ENCODE measurements at regions not wholly inside any gene's neighbourhood (a gene's known extent, or its start where the extent isn't known, plus 50 kb on each side); places are given as distances from the start of the nearest gene placed in this dataset.

DNA sequence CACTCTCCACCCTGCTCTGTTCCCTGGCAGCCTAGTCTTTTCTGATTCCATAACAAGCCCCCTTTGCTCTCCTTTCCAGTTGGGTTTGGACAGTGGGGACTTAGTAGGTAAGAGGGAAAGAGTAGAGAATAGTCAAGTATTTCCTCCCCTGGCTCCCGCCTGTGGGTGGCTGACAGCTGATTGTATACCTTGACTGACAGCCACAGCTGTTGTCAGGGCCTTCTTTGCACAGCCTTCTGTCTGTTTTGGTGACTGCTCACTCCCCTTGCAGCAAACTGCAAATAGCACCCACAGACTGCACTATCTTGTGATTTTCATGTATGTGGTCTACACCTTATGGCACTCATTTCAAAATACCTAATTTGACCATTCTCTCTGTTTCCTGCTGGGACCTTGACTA is 486.3 kb downstream of the ACTR3B start:
- Histone ChIP-seq H3K36me3 (ENCODE audit: control insufficient read depth in 4 of 4, insufficient read depth in 4 of 4, low read length in 4 of 4) (no peaks in the 10 kb centered on the region), H3K4me1 (ENCODE audit: control insufficient read depth in 5 of 5, insufficient read depth in 5 of 5, low read length in 5 of 5) (no peaks in the 10 kb centered on the region), H3K4me3 (no peak overlapping the region), H3K27ac (ENCODE audit: low read depth in 1 of 2, low read length in 1 of 2) (no peak overlapping the region), H3K27me3 (ENCODE audit: control insufficient read depth in 3 of 3, insufficient read depth in 3 of 3, low read length in 2 of 3) (no peaks in the 10 kb centered on the region), H3K9me3 (ENCODE audit: control insufficient read depth in 4 of 4, insufficient read depth in 3 of 4, low read length in 3 of 4) (peaks cover 0 to 3% (median 2%) of the 10 kb centered on the region in 4 donors), H3K9ac (ENCODE audit: insufficient read depth in 1 of 2, low read length in 2 of 2) (no peak overlapping the region)
- TF ChIP-seq, protein P1, sequence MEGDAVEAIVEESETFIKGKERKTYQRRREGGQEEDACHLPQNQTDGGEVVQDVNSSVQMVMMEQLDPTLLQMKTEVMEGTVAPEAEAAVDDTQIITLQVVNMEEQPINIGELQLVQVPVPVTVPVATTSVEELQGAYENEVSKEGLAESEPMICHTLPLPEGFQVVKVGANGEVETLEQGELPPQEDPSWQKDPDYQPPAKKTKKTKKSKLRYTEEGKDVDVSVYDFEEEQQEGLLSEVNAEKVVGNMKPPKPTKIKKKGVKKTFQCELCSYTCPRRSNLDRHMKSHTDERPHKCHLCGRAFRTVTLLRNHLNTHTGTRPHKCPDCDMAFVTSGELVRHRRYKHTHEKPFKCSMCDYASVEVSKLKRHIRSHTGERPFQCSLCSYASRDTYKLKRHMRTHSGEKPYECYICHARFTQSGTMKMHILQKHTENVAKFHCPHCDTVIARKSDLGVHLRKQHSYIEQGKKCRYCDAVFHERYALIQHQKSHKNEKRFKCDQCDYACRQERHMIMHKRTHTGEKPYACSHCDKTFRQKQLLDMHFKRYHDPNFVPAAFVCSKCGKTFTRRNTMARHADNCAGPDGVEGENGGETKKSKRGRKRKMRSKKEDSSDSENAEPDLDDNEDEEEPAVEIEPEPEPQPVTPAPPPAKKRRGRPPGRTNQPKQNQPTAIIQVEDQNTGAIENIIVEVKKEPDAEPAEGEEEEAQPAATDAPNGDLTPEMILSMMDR (IDR thresholded peaks at IDR 0.05; ENCODE audit: control extremely low read depth, extremely low read depth): no peak
- DNase-seq (no peak), ATAC-seq (ENCODE audit: insufficient read depth, low FRiP score) (no peak)
- 77 to 93% methylated on average over 1 of the region's 1 CpG for WGBS, 2 donors

DNA sequence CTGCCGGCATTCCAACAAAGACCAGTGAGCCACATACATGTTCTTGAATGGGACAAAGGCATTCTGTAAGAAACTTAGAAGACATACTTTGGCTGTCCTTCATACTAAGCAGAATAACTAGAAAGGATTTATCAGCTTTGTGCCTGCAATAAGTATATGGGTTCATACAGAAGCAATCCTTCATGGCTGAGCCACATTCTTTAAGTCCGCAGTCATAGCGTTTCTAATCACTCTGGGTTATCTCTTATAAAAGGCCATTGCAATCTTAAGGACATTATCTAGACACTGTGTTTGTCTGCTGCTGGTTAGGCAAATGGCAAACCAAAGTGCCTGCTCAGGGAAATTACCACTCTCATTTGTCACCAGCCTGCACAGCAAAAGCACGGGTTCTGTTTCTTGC is 488.4 kb downstream of the ACTR3B start:
- Histone ChIP-seq H3K36me3 (ENCODE audit: control insufficient read depth in 4 of 4, insufficient read depth in 4 of 4, low read length in 4 of 4) (no peaks in the 10 kb centered on the region), H3K27me3 (ENCODE audit: control insufficient read depth in 3 of 3, insufficient read depth in 3 of 3, low read length in 2 of 3) (no peaks in the 10 kb centered on the region), H3K4me3 (no peak overlapping the region), H3K4me1 (ENCODE audit: control insufficient read depth in 5 of 5, insufficient read depth in 5 of 5, low read length in 5 of 5) (no peaks in the 10 kb centered on the region), H3K9me3 (ENCODE audit: control insufficient read depth in 4 of 4, insufficient read depth in 3 of 4, low read length in 3 of 4) (peaks cover 0 to 3% (median 2%) of the 10 kb centered on the region in 4 donors), H3K27ac (ENCODE audit: low read depth in 1 of 2, low read length in 1 of 2) (no peak overlapping the region), H3K9ac (ENCODE audit: insufficient read depth in 1 of 2, low read length in 2 of 2) (no peak overlapping the region)
- DNase-seq (no peak), ATAC-seq (ENCODE audit: insufficient read depth, low FRiP score) (no peak)
- TF ChIP-seq, protein P1 (IDR thresholded peaks at IDR 0.05; ENCODE audit: control extremely low read depth, extremely low read depth): no peak
- 47 to 76% methylated on average over 4 of the region's 4 CpGs for WGBS, 2 donors

DNA sequence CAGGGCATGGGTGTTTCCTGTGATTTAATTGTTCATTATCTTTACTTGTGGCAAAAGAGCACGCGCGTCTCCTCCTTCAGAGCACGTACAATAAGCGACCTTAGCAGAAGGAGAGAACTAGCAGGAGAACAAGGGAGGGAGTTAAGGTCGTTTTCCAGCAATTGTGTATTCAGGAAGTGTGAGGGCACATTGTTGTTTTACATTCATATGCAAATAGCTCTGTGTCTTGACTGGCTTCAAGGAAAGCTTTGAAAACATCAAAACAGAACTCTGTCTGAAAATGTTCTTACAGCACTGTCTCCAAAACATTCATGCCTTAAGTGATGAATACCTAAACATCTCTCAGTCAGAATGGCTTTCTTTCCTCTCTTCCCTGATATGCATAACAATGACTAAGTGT is 499.1 kb downstream of the ACTR3B start:
- no peaks in the 10 kb centered on the region for H3K36me3 ChIP-seq (ENCODE audit: control insufficient read depth in 4 of 4, insufficient read depth in 4 of 4, low read length in 4 of 4)
- TF ChIP-seq, protein P1 (IDR thresholded peaks at IDR 0.05; ENCODE audit: control extremely low read depth, extremely low read depth): no peak
- H3K27ac ChIP-seq (ENCODE audit: low read depth in 1 of 2, low read length in 1 of 2): no peak overlapping the region
- no peaks in the 10 kb centered on the region for H3K27me3 ChIP-seq (ENCODE audit: control insufficient read depth in 3 of 3, insufficient read depth in 3 of 3, low read length in 2 of 3)
- no peaks in the 10 kb centered on the region for H3K9me3 ChIP-seq (ENCODE audit: control insufficient read depth in 4 of 4, insufficient read depth in 3 of 4, low read length in 3 of 4)
- ATAC-seq (ENCODE audit: insufficient read depth, low FRiP score) (no peak), DNase-seq (no peak)
- H3K9ac ChIP-seq (ENCODE audit: insufficient read depth in 1 of 2, low read length in 2 of 2): no peak overlapping the region
- no peak overlapping the region for H3K4me3 ChIP-seq
- H3K4me1 ChIP-seq (ENCODE audit: control insufficient read depth in 5 of 5, insufficient read depth in 5 of 5, low read length in 5 of 5): no peaks in the 10 kb centered on the region
- WGBS, 2 donors: 59 to 74% methylated on average over 6 of the region's 6 CpGs

GRCh38 chr7:153276394-153276793 is 516.8 kb downstream of the ACTR3B start:
- Histone ChIP-seq H3K9me3 (ENCODE audit: control insufficient read depth in 4 of 4, insufficient read depth in 3 of 4, low read length in 3 of 4) (peaks cover 0 to 4% (median 0%) of the 10 kb centered on the region in 4 donors), H3K9ac (ENCODE audit: insufficient read depth in 1 of 2, low read length in 2 of 2) (no peak overlapping the region), H3K4me3 (no peak overlapping the region), H3K27ac (ENCODE audit: low read depth in 1 of 2, low read length in 1 of 2) (no peak overlapping the region), H3K36me3 (ENCODE audit: control insufficient read depth in 4 of 4, insufficient read depth in 4 of 4, low read length in 4 of 4) (no peaks in the 10 kb centered on the region), H3K27me3 (ENCODE audit: control insufficient read depth in 3 of 3, insufficient read depth in 3 of 3, low read length in 2 of 3) (no peaks in the 10 kb centered on the region), H3K4me1 (ENCODE audit: control insufficient read depth in 5 of 5, insufficient read depth in 5 of 5, low read length in 5 of 5) (no peaks in the 10 kb centered on the region)
- DNase-seq (no peak), ATAC-seq (ENCODE audit: insufficient read depth, low FRiP score) (no peak)
- WGBS, 2 donors: 88 to 89% methylated on average over 2 of the region's 2 CpGs
- TF ChIP-seq, protein P1 (IDR thresholded peaks at IDR 0.05; ENCODE audit: control extremely low read depth, extremely low read depth): no peak

All from lung (tissue), 11 donors.